SK-N-SH (cell line): ENCODE measurements at regions not wholly inside any gene's neighbourhood (a gene's known extent, or its start where the extent isn't known, plus 50 kb on each side); places are given as distances from the start of the nearest gene placed in this dataset.

Source experiments
- CTCF ChIA-PET: fragments of 300-600, 350-600 bp; formaldehyde crosslinking; extraction: SDS; loops from one replicate; lab custom pipeline; 2021; lab: Yijun Ruan, JAX
- POLR2A ChIA-PET: fragments of 350-600 bp; sonication (Branson Sonifier 250); formaldehyde crosslinking; extraction: SDS; loops from one replicate; lab custom pipeline; 2020; ENCODE audit warnings: antibody characterized with exemption, inconsistent platforms; lab: Yijun Ruan, JAX
- DNase-seq: peaks from one replicate; pipeline ENCODE4 v3.0.0; 2012
- H2AFZ ChIP-seq: fragments of 200-600 bp; sonication (generic); 2 replicates; pipeline ENCODE4 v1.8.1; 2016; ENCODE audit warnings: antibody characterized with exemption, mild to moderate bottlenecking, low read depth
- H3F3A ChIP-seq: fragments of 200-600 bp; sonication (generic); replicated peaks from 2 replicates; pipeline ENCODE3; 2016; ENCODE audit warnings: antibody characterized with exemption, mild to moderate bottlenecking; ENCODE audit not compliant: insufficient read depth
- H3K27ac ChIP-seq, 2 experiments: fragments of 200-500 bp in 1 of 2; fragments of 200-600 bp in 1 of 2; sonication (Bioruptor generic) in 1 of 2; sonication (generic), shearing (Covaris generic) in 1 of 2; 2 replicates each; pipeline versions ENCODE4 v1.5.1 to v1.6.1; 2014 to 2016; ENCODE audit warnings: low read depth in 2 of 2, inconsistent platforms in 1 of 2, low read length in 1 of 2, mild to moderate bottlenecking in 1 of 2, mixed read lengths in 1 of 2
- H3K27me3 ChIP-seq: fragments of 200-600 bp; sonication (generic), shearing (Covaris generic); 2 replicates; pipeline ENCODE4 v1.6.1; 2016; ENCODE audit warnings: mixed run types; ENCODE audit not compliant: insufficient read depth
- H3K36me3 ChIP-seq, 2 experiments: fragments of 200-500 bp in 1 of 2; fragments of 200-600 bp in 1 of 2; sonication (Bioruptor generic) in 1 of 2; sonication (generic) in 1 of 2; replicated peaks in 1 of 2; 2 replicates each; pipeline versions ENCODE3 to v1.5.1; 2014 to 2016; ENCODE audit warnings: low read length in 1 of 2, mild to moderate bottlenecking in 1 of 2; ENCODE audit not compliant: insufficient read depth in 2 of 2, control insufficient read depth in 1 of 2
- H3K4me1 ChIP-seq, 2 experiments: fragments of 200-500 bp in 1 of 2; fragments of 200-600 bp in 1 of 2; sonication (Bioruptor generic) in 1 of 2; sonication (generic), shearing (Covaris generic) in 1 of 2; 2 replicates each; pipeline versions ENCODE4 v1.5.1 to v1.6.1; 2014 to 2016; ENCODE audit warnings: low read depth in 1 of 2, low read length in 1 of 2, mixed run types in 1 of 2; ENCODE audit not compliant: insufficient read depth in 2 of 2, control insufficient read depth in 1 of 2
- H3K4me2 ChIP-seq: fragments of 200-600 bp; sonication (generic), shearing (Covaris generic); 2 replicates; pipeline ENCODE4 v1.6.1; 2017; ENCODE audit warnings: mixed run types
- H3K4me3 ChIP-seq, 2 experiments: fragments of 200-500 bp in 1 of 2; fragments of 200-600 bp in 1 of 2; sonication (Bioruptor generic) in 1 of 2; sonication (generic), shearing (Covaris generic) in 1 of 2; 2 replicates each; pipeline versions ENCODE4 v1.5.1 to v1.8.1; 2014 to 2016; ENCODE audit warnings: low read depth in 2 of 2, inconsistent platforms in 1 of 2, low read length in 1 of 2, mild to moderate bottlenecking in 1 of 2, mixed read lengths in 1 of 2, moderate library complexity in 1 of 2
- H3K79me2 ChIP-seq: fragments of 200-600 bp; sonication (generic); 2 replicates; pipeline ENCODE4 v1.8.1; 2017; ENCODE audit warnings: mild to moderate bottlenecking; ENCODE audit not compliant: insufficient read depth
- H3K9ac ChIP-seq: fragments of 200-600 bp; sonication (generic); 2 replicates; pipeline ENCODE4 v1.6.1; 2017; ENCODE audit warnings: mixed run types
- H3K9me2 ChIP-seq: fragments of 200-600 bp; sonication (generic); 2 replicates; pipeline ENCODE4 v1.6.1; 2017; ENCODE audit warnings: mixed run types
- H3K9me3 ChIP-seq: fragments of 200-600 bp; sonication (generic); 2 replicates; pipeline ENCODE4 v1.6.1; 2017; ENCODE audit warnings: mixed run types, mild to moderate bottlenecking, moderate library complexity
- H4K20me1 ChIP-seq: fragments of 200-600 bp; sonication (generic); 2 replicates; pipeline ENCODE4 v1.6.1; 2017; ENCODE audit warnings: mild to moderate bottlenecking, mixed run types; ENCODE audit not compliant: insufficient read depth
- EP300 ChIP-seq, 2 experiments: IDR thresholded peaks; 2 replicates each; pipeline versions ENCODE4 v1.4.0 to v1.6.1; 2012; ENCODE audit warnings: borderline replicate concordance in 1 of 2, low read depth in 1 of 2, low read length in 1 of 2
- FOSL2 ChIP-seq: IDR thresholded peaks from 2 replicates; pipeline ENCODE4 v1.4.0; 2012; ENCODE audit warnings: low read depth, mild to moderate bottlenecking, moderate library complexity, borderline replicate concordance
- FOXM1 ChIP-seq: IDR thresholded peaks from 2 replicates; pipeline ENCODE4 v1.4.0; 2012; ENCODE audit warnings: low read depth, mild to moderate bottlenecking
- GABPA ChIP-seq: IDR thresholded peaks from 2 replicates; pipeline ENCODE4 v1.4.0; 2012; ENCODE audit warnings: low read depth, mild to moderate bottlenecking
- MEF2A ChIP-seq: IDR thresholded peaks from 2 replicates; pipeline ENCODE4 v1.4.0; 2012; ENCODE audit warnings: low read depth, borderline replicate concordance
- MXI1 ChIP-seq: IDR thresholded peaks from 2 replicates; pipeline ENCODE4 v1.6.1; 2012; ENCODE audit warnings: mild to moderate bottlenecking, low read depth, low read length, improper control_type of control experiment
- NFIC ChIP-seq: IDR thresholded peaks from 2 replicates; pipeline ENCODE4 v1.4.0; 2012; ENCODE audit warnings: borderline replicate concordance
- NRF1 ChIP-seq: IDR thresholded peaks from 2 replicates; pipeline ENCODE4 v1.6.1; 2012; ENCODE audit warnings: low read depth, mild to moderate bottlenecking, low read length
- POLR2AphosphoS5 ChIP-seq: IDR thresholded peaks from 2 replicates; pipeline ENCODE4 v1.6.1; 2012; ENCODE audit warnings: low read depth, low read length
- RCOR1 ChIP-seq: fragments of 150-350 bp; IDR thresholded peaks from 2 replicates; pipeline ENCODE4 v1.6.1; 2017; ENCODE audit warnings: antibody characterized with exemption, low read length
- RFX5 ChIP-seq: IDR thresholded peaks from 2 replicates; pipeline ENCODE4 v1.6.1; 2012; ENCODE audit warnings: mild to moderate bottlenecking, improper control_type of control experiment, low read length
- RXRA ChIP-seq: IDR thresholded peaks from 2 replicates; pipeline ENCODE4 v1.4.0; 2012; ENCODE audit warnings: low read depth, mild to moderate bottlenecking, borderline replicate concordance
- SIN3A ChIP-seq: IDR thresholded peaks from 2 replicates; pipeline ENCODE4 v1.6.1; 2012; ENCODE audit warnings: low read depth, mild to moderate bottlenecking, low read length, moderate library complexity, borderline replicate concordance
- TAF1 ChIP-seq: IDR thresholded peaks from 2 replicates; pipeline ENCODE4 v1.6.1; 2012; ENCODE audit warnings: low read depth, mild to moderate bottlenecking, low read length, moderate library complexity, borderline replicate concordance
- YY1 ChIP-seq: IDR thresholded peaks from 2 replicates; pipeline ENCODE4 v1.4.0; 2012; ENCODE audit warnings: low read depth, mild to moderate bottlenecking
- WGBS: methylation state at CpG from one replicate; pipeline ENCODE4 v1.1.6; 2017; ENCODE audit warnings: low lambda C conversion rate; 5-methylcytosine and 5-hydroxymethylcytosine counted together
- TF ChIP-seq, protein P1 (sequence below): IDR thresholded peaks from 2 replicates; pipeline ENCODE4; 2012
- TF ChIP-seq, protein P2 (sequence below): IDR thresholded peaks from 2 replicates; pipeline ENCODE4 v1.4.0; 2012; ENCODE audit warnings: low read depth
- TF ChIP-seq, protein P3 (sequence below): fragments of 150-350 bp; IDR thresholded peaks from 2 replicates; pipeline ENCODE4 v1.6.1; 2017; ENCODE audit warnings: antibody characterized with exemption, low read length, low read depth, borderline replicate concordance
- TF ChIP-seq, protein P4 (sequence below): IDR thresholded peaks from 2 replicates; pipeline ENCODE4 v1.6.1; 2012; ENCODE audit warnings: mild to moderate bottlenecking, low read depth, low read length, moderate library complexity
- TF ChIP-seq, protein P5 (sequence below): fragments of 200-600 bp; sonication (generic); IDR thresholded peaks from 2 replicates; pipeline ENCODE4 v1.6.1; 2017; ENCODE audit warnings: antibody characterized with exemption, mild to moderate bottlenecking, moderate library complexity

DNA sequence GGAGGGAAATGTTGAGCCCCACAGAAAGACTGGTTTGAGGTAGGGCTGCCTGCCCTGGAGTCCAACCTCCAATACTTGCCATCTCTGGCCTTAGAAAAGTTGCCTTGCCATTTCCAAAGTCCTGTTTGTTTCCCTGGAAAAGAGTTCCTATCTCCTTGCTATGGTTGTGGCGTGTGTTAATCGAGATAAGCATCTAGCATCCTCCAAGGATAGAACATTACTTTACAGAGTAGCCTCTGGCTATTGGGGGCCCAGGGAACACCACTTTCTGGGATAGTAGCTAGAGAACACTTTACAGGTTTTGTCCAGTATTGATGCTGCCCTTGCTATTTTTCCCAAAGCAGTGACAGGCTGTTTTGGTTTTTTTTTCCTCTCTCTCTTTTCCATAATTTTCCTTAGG lies 57.4 kb upstream of the SASH1 start:
- Histone ChIP-seq H3K27ac (peak overlapping the region in 1 of 2 experiments; percentile 51; a peak in 2 of 4 replicates), H3K9me3 (no peaks in the 10 kb centered on the region), H3K4me1 (no peaks in the 10 kb centered on the region), H4K20me1 (peaks cover 4% of the 10 kb centered on the region; the same call in 1 of the 2 replicates), H3K9ac (no peak overlapping the region), H3K4me3 (no peak overlapping the region), H3K9me2 (no peaks in the 10 kb centered on the region), H3K36me3 (peaks cover 0 to 24% of the 10 kb centered on the region in 2 experiments), H3K27me3 (no peaks in the 10 kb centered on the region), H3K4me2 (no peak overlapping the region), H3F3A (peaks cover 17% of the 10 kb centered on the region), H3K79me2 (peaks cover 99% of the 10 kb centered on the region), H2AFZ (no peak overlapping the region)
- no peak for DNase-seq
- no peak for TF ChIP-seq EP300 (IDR thresholded peaks at IDR 0.05; ENCODE audit: borderline replicate concordance in 1 of 2, low read depth in 1 of 2, low read length in 1 of 2)
- TF ChIP-seq, protein P1, sequence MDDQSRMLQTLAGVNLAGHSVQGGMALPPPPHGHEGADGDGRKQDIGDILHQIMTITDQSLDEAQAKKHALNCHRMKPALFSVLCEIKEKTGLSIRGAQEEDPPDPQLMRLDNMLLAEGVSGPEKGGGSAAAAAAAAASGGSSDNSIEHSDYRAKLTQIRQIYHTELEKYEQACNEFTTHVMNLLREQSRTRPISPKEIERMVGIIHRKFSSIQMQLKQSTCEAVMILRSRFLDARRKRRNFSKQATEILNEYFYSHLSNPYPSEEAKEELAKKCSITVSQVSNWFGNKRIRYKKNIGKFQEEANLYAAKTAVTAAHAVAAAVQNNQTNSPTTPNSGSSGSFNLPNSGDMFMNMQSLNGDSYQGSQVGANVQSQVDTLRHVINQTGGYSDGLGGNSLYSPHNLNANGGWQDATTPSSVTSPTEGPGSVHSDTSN = no peak
- TF ChIP-seq, protein P2, sequence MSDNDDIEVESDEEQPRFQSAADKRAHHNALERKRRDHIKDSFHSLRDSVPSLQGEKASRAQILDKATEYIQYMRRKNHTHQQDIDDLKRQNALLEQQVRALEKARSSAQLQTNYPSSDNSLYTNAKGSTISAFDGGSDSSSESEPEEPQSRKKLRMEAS = no peak
- TF ChIP-seq RFX5 = no peak
- TF ChIP-seq, protein P3, sequence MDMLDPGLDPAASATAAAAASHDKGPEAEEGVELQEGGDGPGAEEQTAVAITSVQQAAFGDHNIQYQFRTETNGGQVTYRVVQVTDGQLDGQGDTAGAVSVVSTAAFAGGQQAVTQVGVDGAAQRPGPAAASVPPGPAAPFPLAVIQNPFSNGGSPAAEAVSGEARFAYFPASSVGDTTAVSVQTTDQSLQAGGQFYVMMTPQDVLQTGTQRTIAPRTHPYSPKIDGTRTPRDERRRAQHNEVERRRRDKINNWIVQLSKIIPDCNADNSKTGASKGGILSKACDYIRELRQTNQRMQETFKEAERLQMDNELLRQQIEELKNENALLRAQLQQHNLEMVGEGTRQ = no peak
- no peak for TF ChIP-seq GABPA
- TF ChIP-seq, protein P4, sequence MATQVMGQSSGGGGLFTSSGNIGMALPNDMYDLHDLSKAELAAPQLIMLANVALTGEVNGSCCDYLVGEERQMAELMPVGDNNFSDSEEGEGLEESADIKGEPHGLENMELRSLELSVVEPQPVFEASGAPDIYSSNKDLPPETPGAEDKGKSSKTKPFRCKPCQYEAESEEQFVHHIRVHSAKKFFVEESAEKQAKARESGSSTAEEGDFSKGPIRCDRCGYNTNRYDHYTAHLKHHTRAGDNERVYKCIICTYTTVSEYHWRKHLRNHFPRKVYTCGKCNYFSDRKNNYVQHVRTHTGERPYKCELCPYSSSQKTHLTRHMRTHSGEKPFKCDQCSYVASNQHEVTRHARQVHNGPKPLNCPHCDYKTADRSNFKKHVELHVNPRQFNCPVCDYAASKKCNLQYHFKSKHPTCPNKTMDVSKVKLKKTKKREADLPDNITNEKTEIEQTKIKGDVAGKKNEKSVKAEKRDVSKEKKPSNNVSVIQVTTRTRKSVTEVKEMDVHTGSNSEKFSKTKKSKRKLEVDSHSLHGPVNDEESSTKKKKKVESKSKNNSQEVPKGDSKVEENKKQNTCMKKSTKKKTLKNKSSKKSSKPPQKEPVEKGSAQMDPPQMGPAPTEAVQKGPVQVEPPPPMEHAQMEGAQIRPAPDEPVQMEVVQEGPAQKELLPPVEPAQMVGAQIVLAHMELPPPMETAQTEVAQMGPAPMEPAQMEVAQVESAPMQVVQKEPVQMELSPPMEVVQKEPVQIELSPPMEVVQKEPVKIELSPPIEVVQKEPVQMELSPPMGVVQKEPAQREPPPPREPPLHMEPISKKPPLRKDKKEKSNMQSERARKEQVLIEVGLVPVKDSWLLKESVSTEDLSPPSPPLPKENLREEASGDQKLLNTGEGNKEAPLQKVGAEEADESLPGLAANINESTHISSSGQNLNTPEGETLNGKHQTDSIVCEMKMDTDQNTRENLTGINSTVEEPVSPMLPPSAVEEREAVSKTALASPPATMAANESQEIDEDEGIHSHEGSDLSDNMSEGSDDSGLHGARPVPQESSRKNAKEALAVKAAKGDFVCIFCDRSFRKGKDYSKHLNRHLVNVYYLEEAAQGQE = no peak
- no peak for TF ChIP-seq SIN3A
- no peak for TF ChIP-seq MXI1
- TF ChIP-seq TAF1 = no peak
- no peak for TF ChIP-seq RCOR1
- TF ChIP-seq, protein P5, sequence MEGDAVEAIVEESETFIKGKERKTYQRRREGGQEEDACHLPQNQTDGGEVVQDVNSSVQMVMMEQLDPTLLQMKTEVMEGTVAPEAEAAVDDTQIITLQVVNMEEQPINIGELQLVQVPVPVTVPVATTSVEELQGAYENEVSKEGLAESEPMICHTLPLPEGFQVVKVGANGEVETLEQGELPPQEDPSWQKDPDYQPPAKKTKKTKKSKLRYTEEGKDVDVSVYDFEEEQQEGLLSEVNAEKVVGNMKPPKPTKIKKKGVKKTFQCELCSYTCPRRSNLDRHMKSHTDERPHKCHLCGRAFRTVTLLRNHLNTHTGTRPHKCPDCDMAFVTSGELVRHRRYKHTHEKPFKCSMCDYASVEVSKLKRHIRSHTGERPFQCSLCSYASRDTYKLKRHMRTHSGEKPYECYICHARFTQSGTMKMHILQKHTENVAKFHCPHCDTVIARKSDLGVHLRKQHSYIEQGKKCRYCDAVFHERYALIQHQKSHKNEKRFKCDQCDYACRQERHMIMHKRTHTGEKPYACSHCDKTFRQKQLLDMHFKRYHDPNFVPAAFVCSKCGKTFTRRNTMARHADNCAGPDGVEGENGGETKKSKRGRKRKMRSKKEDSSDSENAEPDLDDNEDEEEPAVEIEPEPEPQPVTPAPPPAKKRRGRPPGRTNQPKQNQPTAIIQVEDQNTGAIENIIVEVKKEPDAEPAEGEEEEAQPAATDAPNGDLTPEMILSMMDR = no peak
- TF ChIP-seq FOSL2 = no peak
- TF ChIP-seq FOXM1 = no peak
- no peak for TF ChIP-seq MEF2A
- no peak for TF ChIP-seq RXRA
- TF ChIP-seq NRF1 = no peak
- no peak for TF ChIP-seq NFIC
- no peak for TF ChIP-seq POLR2AphosphoS5
- no peak for TF ChIP-seq YY1
- WGBS = 17% methylated on average over 2 of the region's 2 CpGs
- POLR2A ChIA-PET = no interaction called here
- CTCF ChIA-PET = no interaction called here
